GM19395 (cell line): ENCODE measurements at regions not wholly inside any gene's neighbourhood (a gene's known extent, or its start where the extent isn't known, plus 50 kb on each side); places are given as distances from the start of the nearest gene placed in this dataset.

ENCODE experiments used
- ATAC-seq: cut with Tn5 transposase; IDR thresholded peaks from one replicate; pipeline ENCODE4 v1.9.1; 2021; ENCODE audit warnings: mild to moderate bottlenecking, moderate library complexity; ENCODE audit not compliant: unreplicated experiment

DNA sequence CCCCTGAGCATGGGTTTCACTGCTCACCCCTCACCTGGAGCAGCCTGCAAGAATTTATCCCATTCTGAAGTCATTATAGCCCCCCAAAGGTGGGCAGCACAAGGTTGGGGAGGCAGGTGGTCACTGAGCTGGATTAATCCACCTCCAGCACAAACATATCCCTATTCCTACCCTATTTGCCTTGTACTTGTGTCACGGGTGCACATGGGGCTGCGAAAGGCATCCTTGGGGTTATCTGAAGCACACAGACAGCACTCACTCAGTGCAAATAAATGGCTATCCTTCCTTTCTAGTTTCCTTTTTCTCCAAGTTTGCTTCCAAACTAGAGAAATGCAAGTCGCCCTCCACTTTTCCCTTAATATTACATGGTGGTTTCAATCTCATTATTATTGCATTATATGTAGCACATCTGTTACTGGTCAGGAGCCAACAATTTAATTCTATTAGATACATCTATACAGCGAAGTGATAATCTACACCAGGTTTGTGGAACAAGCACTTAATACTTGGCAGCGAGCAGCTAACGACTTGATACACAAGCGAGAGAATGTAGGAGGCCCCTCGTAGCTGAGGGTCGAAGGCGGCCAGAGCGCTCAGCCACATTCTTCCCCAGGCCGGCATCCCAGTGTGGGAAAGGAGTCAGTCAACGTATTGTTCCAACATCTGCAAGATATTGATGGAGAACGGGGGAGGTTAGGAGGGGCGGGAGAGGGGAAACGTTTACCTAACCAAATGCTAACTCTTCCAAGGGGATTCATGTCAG, 121.3 kb upstream of the HABP2 start:
- ATAC-seq, result no peak

DNA sequence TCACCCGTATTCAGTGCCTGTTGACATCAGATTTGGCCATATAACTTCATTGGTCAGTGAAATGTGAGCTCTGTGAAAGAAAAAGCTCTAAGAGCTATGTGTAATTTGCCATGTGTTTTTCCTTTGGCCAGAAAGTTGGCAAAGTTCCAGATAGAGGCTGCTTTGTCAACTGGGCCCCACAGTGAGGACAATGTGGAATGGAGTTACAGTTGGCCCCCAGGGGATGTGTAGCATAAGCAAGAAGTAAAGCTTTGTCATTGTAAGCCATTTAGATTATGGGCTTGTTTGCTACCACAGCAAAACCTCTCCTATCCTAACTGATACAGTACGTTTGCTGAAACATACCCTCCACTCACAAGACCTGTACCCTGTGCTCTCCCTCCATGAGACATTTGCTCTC, 119.1 kb upstream of the HABP2 start:
- ATAC-seq, result no peak

DNA sequence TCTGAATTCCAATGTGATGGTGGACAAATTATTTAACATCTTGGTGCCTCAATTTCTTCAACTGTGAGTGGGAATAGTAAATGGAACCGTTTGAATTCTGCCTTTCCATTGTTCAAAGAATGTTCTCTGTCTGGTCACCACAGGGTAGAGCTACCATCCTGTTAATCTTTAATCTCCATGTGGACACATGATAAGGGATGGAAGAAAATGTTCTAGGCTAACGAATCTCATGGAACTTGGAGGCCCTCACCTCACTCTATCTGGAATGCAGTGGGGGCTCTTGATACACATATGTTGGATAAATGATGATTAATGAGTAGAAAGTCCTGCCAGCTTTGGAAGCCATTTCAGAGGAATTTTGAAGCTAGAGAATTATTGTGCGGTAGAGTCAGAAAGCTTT, 118.5 kb upstream of the HABP2 start:
- no peak for ATAC-seq

DNA sequence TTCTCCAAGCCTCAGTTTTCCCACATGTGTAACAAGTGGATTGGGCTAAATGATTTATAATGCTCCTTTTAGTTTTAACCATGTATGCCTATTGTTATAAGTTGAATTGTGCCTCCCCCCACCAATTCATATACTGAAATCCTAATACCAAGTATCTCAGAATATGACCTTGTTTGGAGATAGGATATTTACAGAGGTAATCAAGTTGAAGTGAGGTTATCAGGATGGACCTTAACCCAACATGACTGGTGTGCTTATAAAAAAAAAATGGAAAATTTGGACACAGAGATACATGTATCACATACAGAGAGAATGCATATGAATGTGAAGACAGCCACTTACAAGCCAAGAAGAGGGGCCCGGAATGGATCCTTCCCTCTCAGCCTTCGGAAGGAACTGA, 117.9 kb upstream of the HABP2 start:
- no peak for ATAC-seq

DNA sequence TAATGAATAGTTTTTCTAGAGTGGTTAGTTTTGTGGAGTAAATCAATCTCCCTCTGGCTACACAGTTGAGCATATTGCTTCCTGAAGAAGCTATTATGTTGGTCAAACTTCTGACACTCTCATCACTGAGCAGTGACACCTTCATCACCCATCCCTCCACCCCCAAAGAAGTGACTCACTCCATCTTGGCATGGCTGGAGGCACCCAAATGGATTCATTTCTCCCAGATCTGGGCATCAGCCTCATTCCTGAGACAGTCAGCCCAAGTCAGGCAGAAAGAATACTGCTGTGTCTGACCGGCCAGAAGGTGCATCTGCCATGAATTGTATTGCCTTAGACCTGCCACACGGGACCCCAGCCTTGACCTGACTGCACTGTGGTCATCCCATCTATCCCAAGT, 117.0 kb upstream of the HABP2 start:
- ATAC-seq, result no peak

DNA sequence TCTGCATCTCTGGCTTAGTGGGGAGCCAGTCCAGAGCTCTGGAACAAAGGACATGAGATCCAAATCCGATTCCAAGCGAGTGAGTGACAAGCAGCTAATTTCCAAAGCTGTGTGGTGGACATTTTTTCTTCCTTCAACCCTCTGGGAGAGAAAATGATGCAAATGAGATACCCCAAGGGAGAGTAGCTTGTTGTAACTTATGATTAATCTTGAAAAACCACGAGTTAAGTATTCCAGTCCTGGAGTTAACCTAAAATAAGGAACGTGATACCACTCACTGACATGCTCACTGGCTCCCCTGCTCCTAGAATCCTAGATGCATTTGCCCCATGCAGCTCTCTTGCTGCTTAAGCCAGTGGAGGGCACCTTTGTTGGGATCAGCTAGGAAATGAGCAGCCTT, 116.0 kb upstream of the HABP2 start:
- ATAC-seq, result no peak

GRCh38 chr10:113438652-113439051, 114.2 kb upstream of the HABP2 start:
- ATAC-seq, result no peak

DNA sequence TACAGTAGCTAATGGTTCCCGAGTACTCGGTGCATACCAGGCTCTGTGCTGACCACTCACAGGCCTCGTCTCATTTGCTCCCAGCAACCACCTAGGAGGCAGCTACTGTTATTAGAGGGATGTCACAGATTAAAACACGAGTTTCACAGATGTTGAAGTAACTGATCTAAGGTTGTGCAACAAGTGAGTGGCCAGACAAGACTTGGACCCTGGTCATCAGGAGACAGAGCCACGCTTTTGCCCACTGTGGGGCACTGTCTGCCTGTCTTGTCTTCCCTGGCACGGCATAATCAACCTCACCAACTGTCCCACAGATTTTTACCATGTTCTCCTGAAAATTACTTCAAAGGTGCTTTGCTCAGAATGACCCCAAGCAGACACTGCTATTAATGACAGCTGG, 111.6 kb upstream of the HABP2 start:
- ATAC-seq, result no peak

DNA sequence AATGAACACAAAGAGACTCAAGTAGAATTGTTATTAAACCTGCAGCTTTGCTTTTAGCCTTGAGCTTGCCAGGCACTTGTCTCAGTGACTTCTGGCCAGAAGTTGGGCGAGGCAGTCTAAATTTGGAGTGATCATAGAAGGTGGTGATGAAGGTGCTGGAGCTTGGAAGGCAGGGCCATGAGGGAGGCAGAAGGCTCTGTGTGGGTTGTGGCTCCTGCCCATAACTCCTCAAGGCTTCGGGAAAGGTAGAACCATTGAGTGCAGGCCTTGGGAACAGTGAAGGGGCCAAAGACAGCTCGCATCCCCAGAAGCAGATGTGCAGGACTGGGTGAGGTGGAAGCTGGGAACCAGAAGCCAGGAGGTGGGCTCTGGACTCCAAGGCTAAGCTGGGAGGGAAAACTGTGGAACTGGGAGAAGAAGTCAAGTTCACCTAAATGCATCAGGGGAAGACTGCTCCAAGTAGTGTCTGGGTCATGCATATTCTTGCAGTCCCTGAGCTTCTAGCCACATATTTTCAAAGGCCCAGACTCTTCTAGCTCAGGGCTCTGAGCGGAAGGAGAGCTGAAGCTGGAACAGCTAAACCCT, 111.1 kb upstream of the HABP2 start:
- ATAC-seq, result no peak

DNA sequence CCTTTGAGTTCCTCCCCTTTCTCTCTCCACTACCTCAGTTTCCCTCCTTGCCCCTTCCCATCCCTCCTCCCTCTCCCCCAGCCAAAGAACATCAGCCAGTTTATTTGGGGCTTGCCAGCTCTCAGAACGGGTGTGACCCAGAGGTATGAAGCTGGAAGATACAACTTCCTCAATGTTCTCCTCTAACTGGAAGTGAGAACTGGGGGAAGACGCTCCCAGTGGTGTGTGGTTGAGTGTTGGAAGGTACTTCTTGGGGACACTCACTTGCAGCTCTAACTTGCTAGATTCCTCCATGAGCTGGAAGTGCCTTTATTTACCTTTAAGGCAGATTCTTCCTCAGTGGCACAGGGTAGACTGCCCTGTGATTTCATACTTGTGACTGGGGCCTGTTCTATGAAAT, 110.5 kb upstream of the HABP2 start:
- no peak for ATAC-seq

DNA sequence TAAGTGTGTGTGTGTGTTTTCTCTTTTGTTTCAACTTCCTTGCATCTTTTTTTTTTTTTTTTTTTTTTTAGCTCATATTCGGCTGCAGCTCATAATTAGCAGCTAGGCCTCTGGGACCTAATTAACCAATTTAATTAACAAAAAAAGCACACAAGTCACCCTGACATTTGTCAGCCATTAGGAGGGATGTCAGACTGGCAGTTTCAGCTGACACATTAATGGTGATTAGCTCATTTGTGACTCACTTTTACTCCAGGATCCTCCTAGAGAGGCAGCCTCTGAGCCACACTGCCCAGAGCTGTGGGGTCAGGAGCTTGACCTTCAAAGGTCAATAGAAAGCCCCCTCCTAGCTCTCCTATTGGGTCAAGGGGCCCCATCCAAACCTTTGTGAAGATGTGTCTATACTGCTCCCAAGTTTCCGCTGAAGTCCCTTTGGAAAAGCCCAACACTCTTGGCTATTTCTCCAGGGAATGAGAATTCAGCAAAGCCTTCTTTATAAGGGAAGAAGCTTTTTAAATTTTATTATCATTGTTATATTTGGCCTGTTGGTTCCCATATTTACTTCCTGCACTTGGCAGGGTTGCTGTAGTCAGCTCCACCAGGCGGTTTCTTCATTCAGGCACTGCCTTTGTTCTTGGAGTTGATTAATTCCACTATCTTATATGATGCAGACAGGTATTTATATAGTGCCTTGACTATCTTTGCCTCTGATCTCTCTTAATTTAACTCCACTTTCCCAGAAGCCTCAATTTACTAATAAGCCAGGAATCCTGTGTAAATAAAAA, 109.5 kb upstream of the HABP2 start:
- no peak for ATAC-seq

DNA sequence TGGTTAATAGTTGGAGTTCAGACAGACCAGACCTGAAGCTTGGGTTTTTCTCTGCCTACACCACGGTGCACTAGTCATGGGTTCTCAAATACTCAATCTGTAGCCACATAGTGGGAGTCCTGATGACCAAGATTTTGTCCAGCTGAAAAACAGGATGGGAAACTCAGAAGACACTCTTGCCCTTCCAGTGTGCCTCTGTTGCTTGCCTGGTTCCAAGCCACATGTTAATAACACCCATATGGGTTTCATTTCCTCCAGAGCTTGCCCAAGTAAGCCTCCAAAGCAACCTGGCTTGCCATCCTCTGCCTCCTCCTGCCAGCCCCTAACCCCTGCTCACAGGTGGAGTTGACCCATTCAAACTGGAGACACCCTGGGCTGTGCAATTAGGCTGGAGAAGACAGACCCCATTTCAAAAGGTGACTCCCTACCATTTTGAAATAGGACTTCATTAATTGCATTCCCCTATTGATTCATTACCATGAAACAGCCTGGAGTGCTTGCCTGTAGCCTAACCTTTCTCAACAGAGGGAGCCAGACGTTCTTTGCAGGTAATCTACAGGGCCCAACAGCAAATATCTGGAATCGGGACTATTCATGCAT, 108.0 kb upstream of the HABP2 start:
- no peak for ATAC-seq

DNA sequence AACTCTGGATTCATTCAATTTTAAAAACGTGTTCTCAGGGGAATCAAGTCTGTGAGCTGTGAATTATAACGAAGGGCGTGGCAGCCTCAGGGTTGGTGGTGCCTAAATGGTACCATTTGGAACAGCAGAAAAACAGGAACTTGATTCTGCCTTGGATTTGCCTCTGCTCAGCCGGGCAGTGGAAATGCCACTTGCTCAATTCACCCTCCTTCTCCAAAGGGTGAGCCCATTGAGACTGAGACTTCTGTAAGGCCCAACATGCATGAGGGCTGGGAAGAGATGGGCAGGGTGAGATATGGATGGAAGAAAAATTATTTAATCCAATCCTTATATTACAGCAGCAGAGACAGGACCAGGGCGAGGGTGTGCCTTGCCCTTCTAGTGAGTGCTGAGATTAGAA, 107.1 kb upstream of the HABP2 start:
- ATAC-seq, result no peak

- ATAC-seq, result no peak
Measured at GRCh38 chr10:113446739-113447138, 106.1 kb upstream of the HABP2 start.

DNA sequence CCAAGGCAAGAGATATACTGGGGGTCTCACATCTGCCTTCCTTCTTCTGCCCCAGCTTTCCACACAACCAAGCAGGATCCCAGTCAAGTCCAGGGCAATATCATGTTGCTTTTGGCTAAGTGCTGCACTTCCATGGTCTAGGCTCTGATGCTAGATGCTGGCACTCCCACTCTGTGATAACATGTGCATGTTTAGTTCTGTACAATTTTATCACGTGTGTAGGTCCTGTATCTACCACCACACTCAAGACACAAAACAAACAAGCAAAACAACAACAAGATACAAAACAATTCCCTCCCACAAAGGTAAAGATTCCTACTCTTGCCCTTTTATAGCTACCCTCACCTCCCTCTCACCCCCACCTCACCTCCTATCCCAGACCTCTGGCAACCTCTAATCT, 105.6 kb upstream of the HABP2 start:
- no peak for ATAC-seq

- ATAC-seq, result no peak
Measured at GRCh38 chr10:113449006-113449695, 103.7 kb upstream of the HABP2 start.

- no peak for ATAC-seq
Measured at GRCh38 chr10:113450046-113450804, 102.6 kb upstream of the HABP2 start.

DNA sequence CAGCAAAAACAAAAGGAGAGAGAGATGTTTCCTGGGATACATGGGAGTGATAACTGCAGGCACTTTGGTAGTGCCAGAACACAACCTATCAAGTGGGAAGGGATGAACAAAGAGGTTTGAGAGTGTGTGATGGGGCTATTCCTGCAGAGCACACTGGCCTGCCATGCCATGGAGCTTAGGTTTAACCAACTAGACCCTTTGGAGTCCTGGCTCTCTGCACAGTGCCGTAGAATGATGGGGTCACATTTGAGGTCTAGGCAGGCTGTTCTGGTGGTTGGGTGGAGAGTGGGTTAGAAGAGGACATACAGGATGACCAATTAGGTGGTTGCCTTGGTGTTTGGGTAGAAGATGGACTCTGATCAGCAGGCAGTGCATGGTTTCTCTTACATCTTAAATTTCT, 101.9 kb upstream of the HABP2 start:
- no peak for ATAC-seq

DNA sequence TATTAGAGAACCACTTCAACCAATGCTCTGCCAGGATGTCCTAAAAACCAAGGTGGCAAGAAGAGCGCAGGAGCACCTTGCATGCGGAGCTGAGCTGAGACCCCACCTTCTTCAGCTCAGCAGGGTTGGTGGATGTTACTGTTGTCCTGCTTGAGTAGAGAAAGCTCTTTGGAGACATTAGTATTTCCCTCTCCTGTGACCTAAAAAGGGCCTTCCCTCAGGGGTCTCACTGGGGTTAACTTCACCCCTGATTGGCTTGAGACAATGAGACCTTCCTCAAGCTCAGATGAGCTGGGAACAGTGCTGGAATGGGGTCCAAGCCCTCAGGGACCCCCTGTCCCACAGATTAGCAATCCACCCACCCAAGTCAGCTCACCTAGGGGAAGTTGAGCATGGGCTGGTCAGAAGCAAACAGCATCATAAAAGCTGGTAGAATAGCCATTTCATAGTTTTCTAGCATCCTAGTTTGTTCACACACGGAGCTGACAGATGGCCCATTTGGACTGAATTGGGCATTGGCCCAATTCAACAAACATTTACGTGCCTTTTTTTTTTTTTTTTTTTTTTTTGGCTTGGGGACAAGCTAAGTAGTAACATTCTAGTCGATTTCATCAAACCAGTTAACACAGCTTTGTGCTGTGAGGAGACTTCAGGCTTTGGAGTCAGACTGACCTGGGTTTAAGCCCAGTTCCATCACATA, 100.6 kb upstream of the HABP2 start:
- ATAC-seq, result no peak

GRCh38 chr10:113453351-113453750, 99.5 kb upstream of the HABP2 start:
- ATAC-seq, result no peak
